Inflammatory macrophage (primary cell): ENCODE measurements at regions not wholly inside any gene's neighbourhood (a gene's known extent, or its start where the extent isn't known, plus 50 kb on each side); places are given as distances from the start of the nearest gene placed in this dataset.
A peak's percentile ranks its signal among the peaks of the same experiment; 100 is the strongest.
"Not testable (repeated sequence)": the region's sequence is repeated elsewhere in the genome, so short reads cannot be mapped to it uniquely, and the experiment has no call there.

ENCODE experiments used
- DNase-seq, 2 donors: peaks; one replicate each; pipeline ENCODE4 v3.0.0-alpha.2; 2020 to 2022

DNA sequence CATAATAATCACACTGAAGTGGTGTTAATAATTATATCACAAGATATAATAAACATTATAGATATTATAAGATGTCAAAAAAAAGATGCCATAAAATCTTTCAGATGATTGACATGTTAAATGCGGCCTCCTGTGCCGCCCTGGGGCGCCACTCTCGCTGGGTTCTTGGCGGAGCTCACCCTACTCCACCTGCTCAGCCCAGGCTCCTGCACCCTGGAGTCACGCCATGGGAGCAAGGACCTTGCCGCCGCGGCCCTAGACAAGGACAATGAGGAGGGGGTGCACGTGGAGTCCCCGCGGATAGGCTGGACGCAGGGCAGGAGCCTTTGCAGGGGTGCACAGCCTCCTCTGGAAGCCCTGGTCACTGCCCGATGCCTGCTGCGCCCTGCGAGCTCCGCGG, 77.5 kb upstream of the ZNF337 start:
- not testable (repeated sequence) for DNase-seq

DNA sequence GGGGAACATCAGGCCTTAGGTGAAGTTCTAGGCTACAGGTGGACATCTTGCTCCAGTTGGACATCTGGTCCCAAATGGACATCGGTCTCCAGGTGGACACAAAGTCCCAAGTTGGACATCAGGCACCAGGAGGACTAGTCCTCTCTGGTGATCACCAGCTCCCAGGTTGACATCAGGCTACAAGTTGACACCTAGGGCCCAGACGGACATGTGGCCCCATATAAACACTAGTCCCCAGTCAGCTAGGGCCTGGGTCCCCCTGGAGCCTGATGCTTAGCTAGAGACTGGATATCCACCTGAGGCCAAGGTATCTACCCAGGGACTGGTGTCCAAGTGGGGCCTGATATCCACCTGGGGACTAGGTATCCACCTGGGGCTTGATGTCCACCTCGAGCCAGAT, 75.8 kb upstream of the ZNF337 start:
- DNase-seq, result not testable (repeated sequence)

- not testable (repeated sequence) for DNase-seq
These were observed 75.2 kb upstream of the ZNF337 start for GRCh38 chr20:25771818-25772217.

- DNase-seq, result no peak
These were observed 64.9 kb upstream of the ZNF337 start for GRCh38 chr20:25761596-25761995.

- DNase-seq, result not testable (repeated sequence)
These were observed 64.4 kb upstream of the ZNF337 start for GRCh38 chr20:25761046-25761445.

DNA sequence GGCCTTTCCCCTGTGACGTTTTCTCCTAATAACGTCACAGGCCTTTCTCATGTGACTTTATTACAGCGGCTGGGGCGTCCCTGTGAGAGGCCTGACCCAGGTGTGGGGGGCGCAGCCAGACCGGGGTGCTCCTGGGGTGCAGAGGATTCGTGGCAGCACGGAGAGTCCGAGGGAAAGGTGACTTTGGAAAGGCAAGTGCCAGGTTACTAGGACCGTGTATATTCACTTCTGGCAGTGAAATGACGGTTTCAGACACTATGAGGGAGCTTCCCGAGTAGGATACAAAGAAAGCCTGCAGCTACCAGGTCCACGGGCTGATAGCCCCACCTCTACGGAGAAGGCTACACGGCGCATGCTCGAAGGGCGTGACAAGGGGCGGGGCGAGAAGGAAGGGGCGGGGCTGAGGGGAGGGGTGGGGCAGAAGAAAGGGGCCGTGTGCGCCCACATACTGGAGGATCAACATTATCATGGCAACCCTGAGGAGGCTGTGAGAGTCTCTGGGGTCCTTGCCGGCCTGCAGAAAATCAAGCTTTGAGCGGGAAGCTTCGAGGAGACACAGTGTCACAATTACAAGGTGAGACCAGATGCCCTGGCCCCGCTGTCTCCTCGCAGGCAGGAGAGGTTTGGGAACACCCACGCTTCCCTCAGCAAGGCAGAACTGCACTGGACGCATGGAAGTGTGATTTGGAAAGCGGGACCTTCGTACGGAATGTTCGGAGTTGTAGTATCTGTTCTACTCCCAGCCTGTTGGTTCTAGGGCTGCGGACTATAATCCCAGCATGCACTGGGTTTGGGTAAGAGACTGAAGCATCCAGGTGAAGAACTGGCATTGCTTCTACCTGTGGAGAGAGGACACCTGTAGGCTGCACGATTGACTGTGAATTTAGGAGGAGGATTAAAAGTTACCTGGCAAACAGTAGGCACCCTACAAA, 54.4 kb upstream of the ZNF337 start:
- DNase-seq, result peak; percentile 13 to 51

DNA sequence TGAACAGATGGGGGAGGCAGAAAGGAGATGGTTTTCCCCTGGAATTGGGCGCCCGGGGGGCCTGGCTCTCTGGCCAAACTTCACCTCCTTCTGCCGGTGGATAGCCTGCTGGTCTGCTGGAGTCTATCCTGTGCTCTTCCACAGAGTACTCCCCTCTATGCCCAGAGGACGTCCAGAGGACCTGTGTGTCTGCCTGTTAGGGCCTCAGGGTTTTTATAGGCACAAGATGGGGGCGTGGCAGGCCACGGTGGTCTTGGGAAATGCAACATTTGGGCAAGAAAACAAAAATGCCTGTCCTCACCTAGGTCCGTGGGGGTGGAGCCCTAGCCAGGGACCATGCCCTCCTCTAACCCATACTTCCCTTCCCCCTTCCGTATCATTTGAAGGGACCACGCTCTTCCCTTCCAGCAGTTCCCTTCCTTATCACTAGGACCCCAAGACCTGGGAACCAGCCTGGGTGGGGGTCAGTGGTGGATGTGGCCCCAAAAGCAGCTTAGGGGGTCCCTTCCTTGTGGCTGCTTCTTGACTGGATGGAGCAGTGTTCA, 53.6 kb upstream of the ZNF337 start:
- no peak for DNase-seq

GRCh38 chr20:25749649-25750048, 53.0 kb upstream of the ZNF337 start:
- no peak for DNase-seq
